ENCODE measurements at regions not wholly inside any gene's neighbourhood (a gene's known extent, or its start where the extent isn't known, plus 50 kb on each side); places are given as distances from the start of the nearest gene placed in this dataset.
A peak's percentile ranks its signal among the peaks of the same experiment; 100 is the strongest.
"Not testable (repeated sequence)": the region's sequence is repeated elsewhere in the genome, so short reads cannot be mapped to it uniquely, and the experiment has no call there.

DNA sequence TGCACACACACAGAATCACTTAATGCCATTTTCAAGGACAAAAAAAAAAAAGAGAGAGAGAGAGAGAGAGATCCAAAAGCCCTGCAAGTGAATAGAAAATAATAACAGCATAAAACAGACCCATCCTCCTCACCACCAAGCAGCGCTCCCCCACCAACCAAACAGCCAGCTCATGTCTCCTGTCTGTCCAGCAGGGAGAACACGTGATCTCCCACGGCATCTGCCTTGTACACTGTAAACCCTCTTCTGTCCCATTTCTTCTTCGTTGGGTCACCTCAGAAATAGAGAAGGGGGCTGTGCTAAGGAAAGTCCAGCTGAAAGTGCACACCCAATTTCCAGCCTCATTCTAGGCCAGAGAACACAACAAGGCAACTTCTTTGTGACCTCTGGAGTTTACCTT, 222.5 kb downstream of the EXOC5 start (continued):
- TF ChIP-seq, protein P1, sequence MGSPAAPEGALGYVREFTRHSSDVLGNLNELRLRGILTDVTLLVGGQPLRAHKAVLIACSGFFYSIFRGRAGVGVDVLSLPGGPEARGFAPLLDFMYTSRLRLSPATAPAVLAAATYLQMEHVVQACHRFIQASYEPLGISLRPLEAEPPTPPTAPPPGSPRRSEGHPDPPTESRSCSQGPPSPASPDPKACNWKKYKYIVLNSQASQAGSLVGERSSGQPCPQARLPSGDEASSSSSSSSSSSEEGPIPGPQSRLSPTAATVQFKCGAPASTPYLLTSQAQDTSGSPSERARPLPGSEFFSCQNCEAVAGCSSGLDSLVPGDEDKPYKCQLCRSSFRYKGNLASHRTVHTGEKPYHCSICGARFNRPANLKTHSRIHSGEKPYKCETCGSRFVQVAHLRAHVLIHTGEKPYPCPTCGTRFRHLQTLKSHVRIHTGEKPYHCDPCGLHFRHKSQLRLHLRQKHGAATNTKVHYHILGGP (tag by site-specific recombination; IDR thresholded peaks at IDR 0.05), result no peak
- TF ChIP-seq ZFP37 (tag by site-specific recombination; IDR thresholded peaks at IDR 0.05), result no peak

DNA sequence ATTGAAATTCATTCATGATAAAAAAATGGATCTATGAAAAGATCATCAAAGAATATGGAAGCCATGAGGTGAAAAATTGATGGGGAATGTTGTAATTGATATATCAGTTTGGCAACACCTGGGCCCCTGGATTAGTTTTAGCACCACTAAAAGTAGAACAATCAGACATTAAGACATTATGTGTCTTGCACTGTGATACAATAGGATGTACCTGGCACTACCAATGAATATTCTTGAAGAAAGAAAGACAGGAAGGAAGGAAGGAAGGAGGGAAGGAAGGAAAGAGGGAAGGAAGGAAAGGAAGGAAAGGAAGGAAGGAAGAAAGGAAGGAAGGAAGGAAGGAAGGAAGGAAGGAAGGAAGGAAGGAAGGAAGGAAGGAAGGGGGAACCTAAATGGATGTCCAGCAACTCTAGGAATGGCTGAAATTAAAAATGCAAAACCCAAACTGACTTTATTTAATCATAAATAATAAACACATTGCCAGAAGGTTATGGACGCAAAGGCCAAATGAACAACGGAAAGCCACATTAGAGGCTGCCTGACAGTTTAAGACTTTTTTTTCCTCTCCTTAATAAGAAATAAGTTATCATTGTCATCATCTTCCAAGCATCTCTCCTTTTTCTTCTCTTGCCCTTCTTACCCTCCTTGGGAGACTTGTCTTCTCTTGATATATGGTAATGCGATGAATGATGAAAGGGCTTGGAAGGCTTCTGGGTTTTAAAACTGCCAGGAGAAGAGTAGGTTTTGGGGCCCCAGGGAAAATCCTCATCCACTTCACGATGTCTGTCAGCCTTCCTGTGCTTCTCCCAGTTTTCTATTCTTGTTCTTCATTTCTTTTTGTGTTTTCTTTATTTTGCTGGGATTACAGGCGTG, 224.4 kb downstream of the EXOC5 start:
- H3K27ac ChIP-seq (ENCODE audit: extremely low read depth, low read depth, low read length); POLR2A ChIA-PET; H3K9me3 ChIP-seq (ENCODE audit: control insufficient read depth, insufficient read depth, low read depth, low read length); CTCF ChIA-PET; H3K36me3 ChIP-seq (ENCODE audit: control insufficient read depth in 2 of 2, insufficient read depth in 1 of 2, low read length in 2 of 2); H3K4me3 ChIP-seq (ENCODE audit: low read depth, low read length); H3K4me1 ChIP-seq (ENCODE audit: control insufficient read depth, insufficient read depth, low read length): not testable (repeated sequence)
- TF ChIP-seq ZNF366 (tag by site-specific recombination; conservative IDR thresholded peaks at IDR 0.05), result peak; percentile 69

DNA sequence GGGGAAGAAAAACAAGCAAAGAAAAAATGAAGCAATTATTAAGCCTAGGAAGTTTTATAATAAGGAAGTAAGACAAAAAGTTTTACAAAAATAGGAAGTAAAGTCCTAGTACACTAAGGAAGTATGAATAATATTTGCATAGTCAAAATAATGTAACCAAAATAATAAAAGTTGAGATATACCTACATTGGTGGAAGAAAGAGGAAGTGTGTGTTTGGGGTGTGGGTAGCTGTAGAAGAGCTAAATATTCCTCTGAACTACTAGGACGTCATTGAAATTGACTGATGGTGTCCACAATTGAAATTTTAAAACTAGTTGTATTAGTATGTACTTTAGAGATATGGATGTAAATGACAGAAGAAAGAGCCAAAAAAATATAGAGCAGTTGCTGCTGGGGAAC, 228.4 kb upstream of the OTX2 start:
- CTCF ChIA-PET, result no interaction called here
- Histone ChIP-seq H3K9me3 (ENCODE audit: control insufficient read depth, insufficient read depth, low read depth, low read length) (no peaks in the 10 kb centered on the region), H3K36me3 (ENCODE audit: control insufficient read depth in 2 of 2, insufficient read depth in 1 of 2, low read length in 2 of 2) (no peaks in the 10 kb centered on the region), H3K4me1 (ENCODE audit: control insufficient read depth, insufficient read depth, low read length) (no peaks in the 10 kb centered on the region), H3K4me3 (ENCODE audit: low read depth, low read length) (no peak overlapping the region), H3K27ac (ENCODE audit: extremely low read depth, low read depth, low read length) (no peak overlapping the region)
- TF ChIP-seq ZNF366 (tag by site-specific recombination; conservative IDR thresholded peaks at IDR 0.05), result no peak
- no peak for TF ChIP-seq ZNF174 (tag by site-specific recombination; IDR thresholded peaks at IDR 0.05)
- TF ChIP-seq ZBTB8A (tag by site-specific recombination; IDR thresholded peaks at IDR 0.05), result no peak
- no peak for TF ChIP-seq ZNF623 (tag by site-specific recombination; IDR thresholded peaks at IDR 0.05)
- TF ChIP-seq, protein P2, sequence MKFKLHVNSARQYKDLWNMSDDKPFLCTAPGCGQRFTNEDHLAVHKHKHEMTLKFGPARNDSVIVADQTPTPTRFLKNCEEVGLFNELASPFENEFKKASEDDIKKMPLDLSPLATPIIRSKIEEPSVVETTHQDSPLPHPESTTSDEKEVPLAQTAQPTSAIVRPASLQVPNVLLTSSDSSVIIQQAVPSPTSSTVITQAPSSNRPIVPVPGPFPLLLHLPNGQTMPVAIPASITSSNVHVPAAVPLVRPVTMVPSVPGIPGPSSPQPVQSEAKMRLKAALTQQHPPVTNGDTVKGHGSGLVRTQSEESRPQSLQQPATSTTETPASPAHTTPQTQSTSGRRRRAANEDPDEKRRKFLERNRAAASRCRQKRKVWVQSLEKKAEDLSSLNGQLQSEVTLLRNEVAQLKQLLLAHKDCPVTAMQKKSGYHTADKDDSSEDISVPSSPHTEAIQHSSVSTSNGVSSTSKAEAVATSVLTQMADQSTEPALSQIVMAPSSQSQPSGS (tag by site-specific recombination; IDR thresholded peaks at IDR 0.05; ENCODE audit: low read depth), result no peak
- no peak for TF ChIP-seq ZNF48 (tag by site-specific recombination; IDR thresholded peaks at IDR 0.05)
- TF ChIP-seq, protein P3, sequence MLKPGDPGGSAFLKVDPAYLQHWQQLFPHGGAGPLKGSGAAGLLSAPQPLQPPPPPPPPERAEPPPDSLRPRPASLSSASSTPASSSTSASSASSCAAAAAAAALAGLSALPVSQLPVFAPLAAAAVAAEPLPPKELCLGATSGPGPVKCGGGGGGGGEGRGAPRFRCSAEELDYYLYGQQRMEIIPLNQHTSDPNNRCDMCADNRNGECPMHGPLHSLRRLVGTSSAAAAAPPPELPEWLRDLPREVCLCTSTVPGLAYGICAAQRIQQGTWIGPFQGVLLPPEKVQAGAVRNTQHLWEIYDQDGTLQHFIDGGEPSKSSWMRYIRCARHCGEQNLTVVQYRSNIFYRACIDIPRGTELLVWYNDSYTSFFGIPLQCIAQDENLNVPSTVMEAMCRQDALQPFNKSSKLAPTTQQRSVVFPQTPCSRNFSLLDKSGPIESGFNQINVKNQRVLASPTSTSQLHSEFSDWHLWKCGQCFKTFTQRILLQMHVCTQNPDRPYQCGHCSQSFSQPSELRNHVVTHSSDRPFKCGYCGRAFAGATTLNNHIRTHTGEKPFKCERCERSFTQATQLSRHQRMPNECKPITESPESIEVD (tag by site-specific recombination; IDR thresholded peaks at IDR 0.05), result no peak
- POLR2A ChIA-PET, result no interaction called here

DNA sequence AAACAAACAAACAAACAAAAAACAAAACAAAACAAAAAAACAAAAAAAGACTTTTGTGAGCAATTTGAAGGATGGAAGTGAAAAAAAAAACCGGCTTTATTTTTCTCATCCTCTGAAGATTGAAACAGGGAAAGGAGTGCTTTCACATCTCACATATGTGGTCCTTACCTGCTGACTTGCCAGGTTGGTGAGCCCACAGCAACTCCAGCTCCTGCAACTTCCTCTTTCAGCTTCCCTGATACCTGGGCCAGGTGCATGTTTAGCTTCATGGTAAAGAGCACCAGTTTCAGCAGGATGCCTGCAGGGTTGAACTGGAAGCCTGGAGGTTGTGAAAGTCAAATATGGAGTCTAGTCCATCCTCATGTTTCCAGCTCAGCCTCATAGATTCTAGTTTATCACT, 221.2 kb upstream of the OTX2 start:
- Histone ChIP-seq H3K9me3 (ENCODE audit: control insufficient read depth, insufficient read depth, low read depth, low read length) (no peaks in the 10 kb centered on the region), H3K27ac (ENCODE audit: extremely low read depth, low read depth, low read length) (no peak overlapping the region)
- CTCF ChIA-PET, result interaction anchor here (0.6 kb wide), 2 partner anchors 127 to 144 kb away, joined by 3 to 4 read pairs; no protein-coding TSS in a partner anchor
- TF ChIP-seq ZNF837 (tag by site-specific recombination; IDR thresholded peaks at IDR 0.05), result no peak
- TF ChIP-seq REPIN1 (tag by site-specific recombination; IDR thresholded peaks at IDR 0.05; ENCODE audit: low read depth), result no peak
- TF ChIP-seq ZEB2 (tag by site-specific recombination; IDR thresholded peaks at IDR 0.05), result no peak
- no peak for TF ChIP-seq ZNF544 (tag by site-specific recombination; IDR thresholded peaks at IDR 0.05)
- TF ChIP-seq ZNF521 (tag by site-specific recombination; IDR thresholded peaks at IDR 0.05), result no peak
- no peak for TF ChIP-seq ZNF600 (tag by site-specific recombination; IDR thresholded peaks at IDR 0.05)
- no peak for TF ChIP-seq ZNF654 (tag by site-specific recombination; IDR thresholded peaks at IDR 0.05; ENCODE audit: low read depth)
- TF ChIP-seq ZNF768 (tag by site-specific recombination; IDR thresholded peaks at IDR 0.05), result no peak
- no peak for TF ChIP-seq KLF9 (tag by site-specific recombination; IDR thresholded peaks at IDR 0.05; ENCODE audit: low read depth)
- TF ChIP-seq ZNF211 (tag by site-specific recombination; IDR thresholded peaks at IDR 0.05; ENCODE audit: low read depth), result no peak
- TF ChIP-seq ZNF37A (tag by site-specific recombination; IDR thresholded peaks at IDR 0.05), result no peak
- TF ChIP-seq ZNF426 (tag by site-specific recombination; IDR thresholded peaks at IDR 0.05), result no peak
- no peak for TF ChIP-seq ZNF501 (tag by site-specific recombination; IDR thresholded peaks at IDR 0.05)
- no peak for TF ChIP-seq ZNF785 (tag by site-specific recombination; IDR thresholded peaks at IDR 0.05)

More for the DNA sequence above, 221.2 kb upstream of the OTX2 start:
- Histone ChIP-seq H3K4me1 (ENCODE audit: control insufficient read depth, insufficient read depth, low read length) (no peaks in the 10 kb centered on the region), H3K4me3 (ENCODE audit: low read depth, low read length) (no peak overlapping the region), H3K36me3 (ENCODE audit: control insufficient read depth in 2 of 2, insufficient read depth in 1 of 2, low read length in 2 of 2) (no peaks in the 10 kb centered on the region)
- POLR2A ChIA-PET, result no interaction called here
